ENCODE measurements at regions not wholly inside any gene's neighbourhood (a gene's known extent, or its start where the extent isn't known, plus 50 kb on each side); places are given as distances from the start of the nearest gene placed in this dataset.

DNA sequence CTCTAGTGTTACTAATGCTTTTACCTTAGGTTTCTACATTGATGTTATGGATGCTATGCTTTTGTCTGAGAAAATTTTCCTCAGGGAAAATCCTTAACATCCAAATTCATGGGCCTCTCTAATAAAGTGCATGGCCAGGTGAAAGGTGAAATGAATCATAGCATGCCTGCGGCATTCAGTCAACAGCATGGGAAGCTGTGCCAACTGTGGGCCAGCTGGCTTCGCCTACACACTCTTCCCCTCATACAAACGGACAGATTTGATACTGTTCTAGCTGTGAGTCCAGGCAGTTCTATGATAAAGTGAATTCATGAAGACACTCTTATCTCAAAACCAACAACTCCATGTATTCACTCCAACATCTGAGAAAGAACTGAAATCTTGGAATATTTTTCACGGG lies 374.1 kb downstream of the PLK2 start:
- Histone ChIP-seq H3K36me3 (ENCODE audit: control insufficient read depth, insufficient read depth, low read length) (no peaks in the 10 kb centered on the region), H3K27me3 (ENCODE audit: control insufficient read depth, insufficient read depth, low read length) (no peaks in the 10 kb centered on the region), H3K4me3 (ENCODE audit: low read depth in 2 of 2, low read length in 2 of 2) (no peak overlapping the region), H3K27ac (ENCODE audit: low read length) (peak overlapping the region; percentile 90), H3K9me3 (ENCODE audit: control insufficient read depth, insufficient read depth, low read depth, low read length) (no peaks in the 10 kb centered on the region), H3K4me1 (ENCODE audit: control insufficient read depth, insufficient read depth, low read length) (peaks cover 20% of the 10 kb centered on the region; the same call in 1 of the 2 replicates)
- ChIA-PET CTCF (no interaction called here), POLR2A (no interaction called here)
- ATAC-seq: peak; percentile 95
- TF ChIP-seq, protein P1, sequence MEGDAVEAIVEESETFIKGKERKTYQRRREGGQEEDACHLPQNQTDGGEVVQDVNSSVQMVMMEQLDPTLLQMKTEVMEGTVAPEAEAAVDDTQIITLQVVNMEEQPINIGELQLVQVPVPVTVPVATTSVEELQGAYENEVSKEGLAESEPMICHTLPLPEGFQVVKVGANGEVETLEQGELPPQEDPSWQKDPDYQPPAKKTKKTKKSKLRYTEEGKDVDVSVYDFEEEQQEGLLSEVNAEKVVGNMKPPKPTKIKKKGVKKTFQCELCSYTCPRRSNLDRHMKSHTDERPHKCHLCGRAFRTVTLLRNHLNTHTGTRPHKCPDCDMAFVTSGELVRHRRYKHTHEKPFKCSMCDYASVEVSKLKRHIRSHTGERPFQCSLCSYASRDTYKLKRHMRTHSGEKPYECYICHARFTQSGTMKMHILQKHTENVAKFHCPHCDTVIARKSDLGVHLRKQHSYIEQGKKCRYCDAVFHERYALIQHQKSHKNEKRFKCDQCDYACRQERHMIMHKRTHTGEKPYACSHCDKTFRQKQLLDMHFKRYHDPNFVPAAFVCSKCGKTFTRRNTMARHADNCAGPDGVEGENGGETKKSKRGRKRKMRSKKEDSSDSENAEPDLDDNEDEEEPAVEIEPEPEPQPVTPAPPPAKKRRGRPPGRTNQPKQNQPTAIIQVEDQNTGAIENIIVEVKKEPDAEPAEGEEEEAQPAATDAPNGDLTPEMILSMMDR (IDR thresholded peaks at IDR 0.05): no peak
- peak; percentile 71 for TF ChIP-seq POLR2AphosphoS5 (IDR thresholded peaks at IDR 0.05; ENCODE audit: low read depth, low read length)
- BruUV-seq (replicated peaks): no TSS peak
- no peak for DNase-seq (ENCODE audit: low read depth, low spot score)
- in situ Hi-C loops (cut with HindIII; ENCODE audit: low pct_unique_long_range_greater_than_20kb, low sequenced_read_pairs) (no loop called here), intact Hi-C loops (cut with micrococcal nuclease; ENCODE audit: unreplicated experiment) (no loop called here)

DNA sequence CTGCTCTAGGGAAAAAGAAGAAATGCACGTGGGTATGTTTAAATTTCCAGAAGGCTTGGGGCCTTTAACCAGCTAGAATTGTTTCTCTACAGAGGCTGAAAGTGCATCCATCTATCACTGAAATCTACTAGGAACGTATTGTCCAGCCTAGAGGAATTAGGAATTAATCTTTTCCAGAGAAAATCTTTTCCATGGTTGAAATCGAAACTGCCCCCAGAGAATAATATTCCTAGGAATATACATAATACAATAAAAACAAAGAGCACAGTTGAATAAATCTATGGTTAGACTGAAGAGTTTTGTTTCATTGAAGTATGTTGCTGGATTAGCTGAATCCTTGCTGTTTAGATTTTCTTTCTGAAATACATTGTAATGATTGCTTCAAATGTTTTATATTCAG lies 378.5 kb downstream of the PLK2 start:
- H3K9me3 ChIP-seq (ENCODE audit: control insufficient read depth, insufficient read depth, low read depth, low read length): no peaks in the 10 kb centered on the region
- H3K27ac ChIP-seq (ENCODE audit: low read length): peak overlapping the region; percentile 90
- CTCF ChIA-PET: no interaction called here
- no peak for ATAC-seq
- peaks cover 54% of the 10 kb centered on the region for H3K4me1 ChIP-seq (ENCODE audit: control insufficient read depth, insufficient read depth, low read length)
- BruUV-seq (replicated peaks): no TSS peak
- DNase-seq (ENCODE audit: low read depth, low spot score): no peak
- intact Hi-C loops (cut with micrococcal nuclease; ENCODE audit: unreplicated experiment): no loop called here
- H3K4me3 ChIP-seq (ENCODE audit: low read depth in 2 of 2, low read length in 2 of 2): no peak overlapping the region
- POLR2A ChIA-PET: no interaction called here
- H3K36me3 ChIP-seq (ENCODE audit: control insufficient read depth, insufficient read depth, low read length): no peaks in the 10 kb centered on the region
- no peaks in the 10 kb centered on the region for H3K27me3 ChIP-seq (ENCODE audit: control insufficient read depth, insufficient read depth, low read length)
- TF ChIP-seq SIN3A (IDR thresholded peaks at IDR 0.05; ENCODE audit: borderline replicate concordance, insufficient read depth, low read depth, low read length) (no peak), TCF7L2 (IDR thresholded peaks at IDR 0.05; ENCODE audit: low read depth, low read length) (no peak), POLR2AphosphoS5 (IDR thresholded peaks at IDR 0.05; ENCODE audit: low read depth, low read length) (no peak)
- TF ChIP-seq, protein P1 (IDR thresholded peaks at IDR 0.05): no peak
- TF ChIP-seq, protein P2, sequence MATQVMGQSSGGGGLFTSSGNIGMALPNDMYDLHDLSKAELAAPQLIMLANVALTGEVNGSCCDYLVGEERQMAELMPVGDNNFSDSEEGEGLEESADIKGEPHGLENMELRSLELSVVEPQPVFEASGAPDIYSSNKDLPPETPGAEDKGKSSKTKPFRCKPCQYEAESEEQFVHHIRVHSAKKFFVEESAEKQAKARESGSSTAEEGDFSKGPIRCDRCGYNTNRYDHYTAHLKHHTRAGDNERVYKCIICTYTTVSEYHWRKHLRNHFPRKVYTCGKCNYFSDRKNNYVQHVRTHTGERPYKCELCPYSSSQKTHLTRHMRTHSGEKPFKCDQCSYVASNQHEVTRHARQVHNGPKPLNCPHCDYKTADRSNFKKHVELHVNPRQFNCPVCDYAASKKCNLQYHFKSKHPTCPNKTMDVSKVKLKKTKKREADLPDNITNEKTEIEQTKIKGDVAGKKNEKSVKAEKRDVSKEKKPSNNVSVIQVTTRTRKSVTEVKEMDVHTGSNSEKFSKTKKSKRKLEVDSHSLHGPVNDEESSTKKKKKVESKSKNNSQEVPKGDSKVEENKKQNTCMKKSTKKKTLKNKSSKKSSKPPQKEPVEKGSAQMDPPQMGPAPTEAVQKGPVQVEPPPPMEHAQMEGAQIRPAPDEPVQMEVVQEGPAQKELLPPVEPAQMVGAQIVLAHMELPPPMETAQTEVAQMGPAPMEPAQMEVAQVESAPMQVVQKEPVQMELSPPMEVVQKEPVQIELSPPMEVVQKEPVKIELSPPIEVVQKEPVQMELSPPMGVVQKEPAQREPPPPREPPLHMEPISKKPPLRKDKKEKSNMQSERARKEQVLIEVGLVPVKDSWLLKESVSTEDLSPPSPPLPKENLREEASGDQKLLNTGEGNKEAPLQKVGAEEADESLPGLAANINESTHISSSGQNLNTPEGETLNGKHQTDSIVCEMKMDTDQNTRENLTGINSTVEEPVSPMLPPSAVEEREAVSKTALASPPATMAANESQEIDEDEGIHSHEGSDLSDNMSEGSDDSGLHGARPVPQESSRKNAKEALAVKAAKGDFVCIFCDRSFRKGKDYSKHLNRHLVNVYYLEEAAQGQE (IDR thresholded peaks at IDR 0.05; ENCODE audit: insufficient read depth in 1 of 2, low read depth in 2 of 2, low read length in 1 of 2): no peak
- in situ Hi-C loops (cut with HindIII; ENCODE audit: low pct_unique_long_range_greater_than_20kb, low sequenced_read_pairs): no loop called here

DNA sequence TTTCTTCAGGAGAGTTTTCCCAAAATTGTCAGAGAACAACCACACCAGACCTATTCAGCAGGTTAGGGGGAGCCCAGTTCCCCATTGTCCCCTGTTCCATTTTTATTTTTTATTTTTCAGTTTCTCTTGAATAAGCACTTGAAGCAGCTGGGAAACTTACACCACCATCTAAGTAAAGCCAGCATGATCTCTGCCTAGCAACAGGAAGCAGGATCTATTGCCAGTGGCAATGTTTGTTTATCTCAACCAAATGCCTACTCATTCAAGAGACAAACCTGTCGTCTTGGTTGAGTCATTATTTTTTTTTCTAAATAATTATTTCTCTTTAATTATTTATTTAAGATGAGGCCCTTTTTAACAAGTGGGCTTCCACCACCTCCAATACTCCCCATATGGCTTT lies 379.3 kb downstream of the PLK2 start:
- no peaks in the 10 kb centered on the region for H3K36me3 ChIP-seq (ENCODE audit: control insufficient read depth, insufficient read depth, low read length)
- no peak overlapping the region for H3K4me3 ChIP-seq (ENCODE audit: low read depth in 2 of 2, low read length in 2 of 2)
- ATAC-seq (no peak), DNase-seq (ENCODE audit: low read depth, low spot score) (no peak)
- H3K4me1 ChIP-seq (ENCODE audit: control insufficient read depth, insufficient read depth, low read length): peaks cover 50% of the 10 kb centered on the region
- no peaks in the 10 kb centered on the region for H3K9me3 ChIP-seq (ENCODE audit: control insufficient read depth, insufficient read depth, low read depth, low read length)
- peak overlapping the region; percentile 90 for H3K27ac ChIP-seq (ENCODE audit: low read length)
- CTCF ChIA-PET: no interaction called here
- intact Hi-C loops (cut with micrococcal nuclease; ENCODE audit: unreplicated experiment): no loop called here
- POLR2A ChIA-PET: no interaction called here
- BruUV-seq (replicated peaks): no TSS peak
- TF ChIP-seq SIN3A (IDR thresholded peaks at IDR 0.05; ENCODE audit: borderline replicate concordance, insufficient read depth, low read depth, low read length) (no peak), TCF7L2 (IDR thresholded peaks at IDR 0.05; ENCODE audit: low read depth, low read length) (no peak), POLR2AphosphoS5 (IDR thresholded peaks at IDR 0.05; ENCODE audit: low read depth, low read length) (no peak)
- TF ChIP-seq, protein P1 (IDR thresholded peaks at IDR 0.05): no peak
- TF ChIP-seq, protein P2 (IDR thresholded peaks at IDR 0.05; ENCODE audit: insufficient read depth in 1 of 2, low read depth in 2 of 2, low read length in 1 of 2): no peak
- no peaks in the 10 kb centered on the region for H3K27me3 ChIP-seq (ENCODE audit: control insufficient read depth, insufficient read depth, low read length)
- in situ Hi-C loops (cut with HindIII; ENCODE audit: low pct_unique_long_range_greater_than_20kb, low sequenced_read_pairs): no loop called here

All from Panc1 (cell line).